ENCODE measurements at regions not wholly inside any gene's neighbourhood (a gene's known extent, or its start where the extent isn't known, plus 50 kb on each side); places are given as distances from the start of the nearest gene placed in this dataset.

DNA sequence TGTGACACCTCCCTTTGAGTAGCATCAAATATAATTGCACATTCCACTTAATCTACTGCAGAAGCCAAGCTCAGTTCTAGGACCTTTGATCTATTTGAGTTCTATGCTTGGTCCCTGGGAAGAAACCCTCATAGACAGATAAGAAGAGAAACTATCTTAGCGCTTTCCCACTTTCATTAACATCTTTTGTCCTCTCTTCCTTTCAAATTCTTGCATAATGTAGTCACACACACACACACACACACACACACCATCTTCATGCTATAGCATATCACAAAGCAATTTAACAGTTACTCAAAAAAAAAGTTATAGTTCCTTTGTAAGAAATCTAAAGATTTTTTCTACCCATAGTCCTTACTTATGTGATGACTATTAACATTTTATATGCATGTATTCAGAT lies 735.9 kb upstream of the PCDH9 start:
- DNase-seq (ENCODE audit: low read depth in 1 of 2, low spot score in 2 of 2) (no peak), FAIRE-seq (no peak)
- Histone ChIP-seq H3K36me3 (ENCODE audit: control insufficient read depth in 2 of 4, insufficient read depth in 4 of 4, low read length in 3 of 4) (no peaks in the 10 kb centered on the region), H3K4me2 (ENCODE audit: insufficient read depth in 1 of 2, low read depth in 2 of 2, low read length in 2 of 2) (no peak overlapping the region), H3K79me1 (ENCODE audit: low read depth, low read length) (no peaks in the 10 kb centered on the region), H3K23me2 (ENCODE audit: low read depth, low read length) (no peaks in the 10 kb centered on the region), H3K4me1 (replicated peaks in 1 of 4; ENCODE audit: control insufficient read depth in 3 of 4, insufficient read depth in 4 of 4, low read length in 3 of 4) (no peaks in the 10 kb centered on the region), H3K14ac (ENCODE audit: insufficient read length) (no peak overlapping the region), H2BK20ac (ENCODE audit: low read length) (no peak overlapping the region), H3K79me2 (ENCODE audit: control insufficient read depth in 1 of 2, insufficient read depth in 2 of 2, low read length in 2 of 2) (no peaks in the 10 kb centered on the region), H4K8ac (ENCODE audit: extremely low read depth, insufficient read depth, low read length) (no peak overlapping the region), H3K9ac (replicated peaks in 1 of 4; ENCODE audit: extremely low read depth in 1 of 4, low read depth in 3 of 4, low read length in 3 of 4) (no peak overlapping the region), H2AK5ac (ENCODE audit: low read depth, low read length) (no peak overlapping the region), H4K20me1 (replicated peaks in 1 of 2; ENCODE audit: control insufficient read depth in 1 of 2, insufficient read depth in 2 of 2, low read length in 2 of 2) (no peaks in the 10 kb centered on the region), H3K9me3 (ENCODE audit: insufficient read depth in 2 of 2, low read depth in 1 of 2, low read length in 1 of 2) (no peaks in the 10 kb centered on the region), H3K18ac (ENCODE audit: extremely low read depth, low read length) (no peak overlapping the region), H3K23ac (ENCODE audit: insufficient read length) (no peak overlapping the region), H4K5ac (ENCODE audit: insufficient read length, low read depth, low read length) (no peak overlapping the region), H3K4ac (replicated peaks; ENCODE audit: insufficient read length, low read depth, low read length) (no peak overlapping the region), H3K4me3 (ENCODE audit: extremely low read depth in 1 of 4, insufficient read depth in 2 of 4, low read depth in 3 of 4, low read length in 4 of 4) (no peak overlapping the region), H3K56ac (replicated peaks; ENCODE audit: insufficient read length, low read depth, low read length) (no peak overlapping the region), H4K91ac (replicated peaks; ENCODE audit: insufficient read length, low read length) (no peak overlapping the region), H2AFZ (ENCODE audit: low read length) (no peak overlapping the region), H2BK120ac (replicated peaks; ENCODE audit: low read depth, low read length) (no peak overlapping the region), H2BK5ac (ENCODE audit: low read depth, low read length) (no peak overlapping the region), H3K27ac (ENCODE audit: low read depth, low read length) (no peak overlapping the region), H3K27me3 (replicated peaks in 1 of 4; ENCODE audit: control insufficient read depth in 3 of 4, extremely low read depth in 1 of 4, insufficient read depth in 3 of 4, low read length in 3 of 4) (no peaks in the 10 kb centered on the region), H2BK12ac (ENCODE audit: low read depth, low read length) (no peak overlapping the region), H2BK15ac (ENCODE audit: low read length) (no peak overlapping the region)
- CTCF ChIA-PET (ENCODE audit: partially characterized antibody), result interaction anchor here (0.5 kb wide), 1 partner anchor 15 kb away, joined by 3 read pairs; no protein-coding TSS in a partner anchor
- POLR2A ChIA-PET (ENCODE audit: partially characterized antibody), result no interaction called here
- WGBS, 2 experiments (ENCODE audit: extremely low coverage in 1 of 2, insufficient coverage in 1 of 2, insufficient read length in 1 of 2, insufficient replicate concordance in 2 of 2, low coverage in 1 of 2, low lambda C conversion rate in 2 of 2, missing lambda C conversion rate in 1 of 2), result 83% methylated on average over 1 of the region's 1 CpG; no CpG with 5 or more reads in 1 of the 2 experiments
- no peak for TF ChIP-seq TAF1 (IDR thresholded peaks at IDR 0.05; ENCODE audit: low read depth, low read length)
- no peak for TF ChIP-seq CEBPB (IDR thresholded peaks at IDR 0.05; ENCODE audit: low read depth, low read length)
- TF ChIP-seq, protein P1, sequence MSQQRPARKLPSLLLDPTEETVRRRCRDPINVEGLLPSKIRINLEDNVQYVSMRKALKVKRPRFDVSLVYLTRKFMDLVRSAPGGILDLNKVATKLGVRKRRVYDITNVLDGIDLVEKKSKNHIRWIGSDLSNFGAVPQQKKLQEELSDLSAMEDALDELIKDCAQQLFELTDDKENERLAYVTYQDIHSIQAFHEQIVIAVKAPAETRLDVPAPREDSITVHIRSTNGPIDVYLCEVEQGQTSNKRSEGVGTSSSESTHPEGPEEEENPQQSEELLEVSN (IDR thresholded peaks at IDR 0.05), result no peak
- TF ChIP-seq CHD1 (IDR thresholded peaks at IDR 0.05; ENCODE audit: low read depth, low read length), result no peak
- no peak for TF ChIP-seq KDM4A (IDR thresholded peaks at IDR 0.05; ENCODE audit: low read depth, low read length, severe bottlenecking)
- no peak for TF ChIP-seq EGR1 (IDR thresholded peaks at IDR 0.05; ENCODE audit: borderline replicate concordance, low read depth, low read length)
- TF ChIP-seq JUND (IDR thresholded peaks at IDR 0.05; ENCODE audit: low read length), result no peak
- TF ChIP-seq JUN (IDR thresholded peaks at IDR 0.05; ENCODE audit: low read depth, low read length), result no peak
- no peak for TF ChIP-seq PHF8 (conservative IDR thresholded peaks at IDR 0.05; ENCODE audit: low read depth, low read length)
- TF ChIP-seq CHD2 (IDR thresholded peaks at IDR 0.05; ENCODE audit: low read length), result no peak
- TF ChIP-seq SIRT6 (IDR thresholded peaks at IDR 0.05; ENCODE audit: low read length), result no peak
- TF ChIP-seq FOSL1 (IDR thresholded peaks at IDR 0.05; ENCODE audit: insufficient read depth, low read depth, low read length), result no peak
- no peak for TF ChIP-seq SP1 (IDR thresholded peaks at IDR 0.05; ENCODE audit: low read depth, low read length)
- no peak for TF ChIP-seq SAP30 (IDR thresholded peaks at IDR 0.05; ENCODE audit: insufficient read depth, insufficient replicate concordance, low read length)
- TF ChIP-seq CBX8 (IDR thresholded peaks at IDR 0.05; ENCODE audit: borderline replicate concordance, low read depth, low read length), result no peak
- TF ChIP-seq RAD21 (IDR thresholded peaks at IDR 0.05 in 1 of 2, conservative IDR thresholded peaks at IDR 0.05 in 1 of 2; ENCODE audit: low read depth in 2 of 2, low read length in 2 of 2), result no peak

Measured in H1 (cell line).